B cell (primary cell): ENCODE measurements at regions not wholly inside any gene's neighbourhood (a gene's known extent, or its start where the extent isn't known, plus 50 kb on each side); places are given as distances from the start of the nearest gene placed in this dataset.

Experiments
- ATAC-seq: fragments of 200-7000 bp; cut with Tn5 transposase; one replicate; pipeline ENCODE4 v1.10.0; 2021; ENCODE audit warnings: low read depth, mild to moderate bottlenecking, moderate number of reproducible peaks, moderate library complexity
- CTCF ChIA-PET: fragments of 350-600 bp; sonication (Branson Sonifier 250); formaldehyde crosslinking; loops from one replicate; lab custom pipeline; 2021; ENCODE audit warnings: antibody characterized with exemption, inconsistent platforms; lab: Charles Lee
- POLR2A ChIA-PET: fragments of 350-600 bp; sonication (Branson Sonifier 250); formaldehyde crosslinking; loops from one replicate; lab custom pipeline; 2021; ENCODE audit warnings: antibody characterized with exemption; lab: Charles Lee
- DNase-seq: peaks from one replicate; pipeline ENCODE4 v3.0.0; 2013
- H2AFZ ChIP-seq: 2 replicates; pipeline ENCODE4 v1.6.1; 2012; ENCODE audit warnings: mild to moderate bottlenecking, low read depth, low read length; ENCODE audit not compliant: insufficient read depth, poor library complexity, severe bottlenecking
- H3K27ac ChIP-seq, 2 donors: 1 replicate in 1 of 2; 2 replicates in 1 of 2; pipeline ENCODE4 v1.5.1; 2012 to 2013; ENCODE audit warnings: low read length in 2 of 2, mild to moderate bottlenecking in 2 of 2, moderate library complexity in 1 of 2
- H3K27me3 ChIP-seq, 4 experiments: fragments of 200-600 bp in 1 of 4; sonication (generic) in 1 of 4; replicated peaks in 1 of 4; 1 replicate in 2 of 4; 2 replicates in 2 of 4; pipeline versions ENCODE4 v1.6.1 to v1.7.0; 2013 to 2016; ENCODE audit warnings: low read length in 3 of 4, mild to moderate bottlenecking in 2 of 4, mixed read lengths in 1 of 4, moderate library complexity in 1 of 4; ENCODE audit not compliant: insufficient read depth in 4 of 4, control insufficient read depth in 3 of 4; ENCODE audit errors: control extremely low read depth in 1 of 4
- H3K36me3 ChIP-seq, 2 experiments: replicated peaks in 1 of 2; 1 replicate in 1 of 2; 2 replicates in 1 of 2; pipeline versions ENCODE4 v1.6.1 to v1.7.1; 2013; ENCODE audit warnings: low read length in 1 of 2; ENCODE audit not compliant: insufficient read depth in 2 of 2, control insufficient read depth in 1 of 2; ENCODE audit errors: control extremely low read depth in 1 of 2, extremely low read depth in 1 of 2
- H3K4me1 ChIP-seq, 2 donors: fragments of 200-600 bp in 1 of 2; sonication (generic) in 1 of 2; 1 replicate in 1 of 2; 2 replicates in 1 of 2; pipeline versions ENCODE4 v1.5.1 to v1.6.1; 2013 to 2017; ENCODE audit warnings: low read length in 2 of 2; ENCODE audit not compliant: control insufficient read depth in 2 of 2, insufficient read depth in 2 of 2
- H3K4me2 ChIP-seq: replicated peaks from 2 replicates; pipeline ENCODE3; 2012; ENCODE audit warnings: mild to moderate bottlenecking, low read depth, low read length; ENCODE audit not compliant: poor library complexity, severe bottlenecking
- H3K4me3 ChIP-seq, 5 experiments: fragments of 200-600 bp in 1 of 5; sonication (generic) in 1 of 5; 1 replicate in 3 of 5; 2 replicates in 2 of 5; pipeline versions ENCODE4 v1.5.1 to v1.7.0; 2011 to 2016; ENCODE audit warnings: low read length in 4 of 5, mild to moderate bottlenecking in 4 of 5, low read depth in 2 of 5, control low read depth in 1 of 5, moderate library complexity in 1 of 5; ENCODE audit not compliant: insufficient read depth in 1 of 5; ENCODE audit errors: control extremely low read depth in 1 of 5, extremely low read depth in 1 of 5
- H3K79me2 ChIP-seq: fragments of 200-600 bp; sonication (generic); one replicate; pipeline ENCODE4 v1.6.0; 2016; ENCODE audit warnings: low read length; ENCODE audit not compliant: control insufficient read depth, insufficient read depth
- H3K9ac ChIP-seq: fragments of 200-600 bp; sonication (generic); 2 replicates; pipeline ENCODE4 v1.6.1; 2017; ENCODE audit warnings: mild to moderate bottlenecking, low read length, moderate library complexity
- H3K9me3 ChIP-seq, 3 donors: one replicate each; pipeline versions ENCODE4 v1.6.1 to v1.7.1; 2013; ENCODE audit warnings: low read length in 2 of 3; ENCODE audit not compliant: control insufficient read depth in 2 of 3, insufficient read depth in 1 of 3; ENCODE audit errors: control extremely low read depth in 1 of 3
- H4K20me1 ChIP-seq: 2 replicates; pipeline ENCODE4 v1.6.0; 2012; ENCODE audit warnings: mild to moderate bottlenecking, low read length; ENCODE audit not compliant: insufficient read depth, control insufficient read depth, poor library complexity, severe bottlenecking
- H3K27ac Mint-ChIP-seq: one replicate; pipeline ENCODE4 v1.8.0; 2021; ENCODE audit warnings: mixed read lengths
- H3K27me3 Mint-ChIP-seq: one replicate; pipeline ENCODE4 v1.8.0; 2021; ENCODE audit warnings: mixed read lengths
- H3K4me1 Mint-ChIP-seq: one replicate; pipeline ENCODE4 v1.8.0; 2021; ENCODE audit warnings: mixed read lengths
- H3K4me3 Mint-ChIP-seq: one replicate; pipeline ENCODE4 v1.8.0; 2021; ENCODE audit warnings: mixed read lengths
- H3K9me3 Mint-ChIP-seq: one replicate; pipeline ENCODE4 v1.8.0; 2022; ENCODE audit warnings: mixed read lengths; ENCODE audit not compliant: insufficient read depth
- CTCF ChIP-seq: fragments of 200-600 bp; IDR thresholded peaks from one replicate; pipeline ENCODE4 v1.8.0; 2022; ENCODE audit warnings: antibody characterized with exemption, mild to moderate bottlenecking
- EZH2 ChIP-seq: IDR thresholded peaks from 2 replicates; pipeline ENCODE4 v1.6.1; 2012; ENCODE audit warnings: borderline replicate concordance, low read depth, mild to moderate bottlenecking, moderate library complexity, low read length; ENCODE audit not compliant: insufficient read depth, poor library complexity, severe bottlenecking
- WGBS: methylation state at CpG from one replicate; pipeline ENCODE4 v1.1.5; 2013; ENCODE audit warnings: missing lambda C conversion rate; ENCODE audit not compliant: insufficient coverage; 5-methylcytosine and 5-hydroxymethylcytosine counted together
- intact Hi-C: fragments of 100-400 bp; cut with micrococcal nuclease; formaldehyde crosslinking; loops from one replicate; pipeline ENCODE4 v1.10.0; 2022

GRCh38 chr7:12493407-12493806 is 77.1 kb upstream of the SCIN start:
- Mint-ChIP-seq H3K4me3 (no peak overlapping the region), H3K27me3 (peaks cover 8% of the 10 kb centered on the region), H3K4me1 (no peaks in the 10 kb centered on the region), H3K27ac (no peak overlapping the region), H3K9me3 (no peaks in the 10 kb centered on the region)
- no peaks in the 10 kb centered on the region for H3K79me2 ChIP-seq
- no peak overlapping the region for H3K4me2 ChIP-seq
- no peaks in the 10 kb centered on the region for H4K20me1 ChIP-seq
- no peak overlapping the region for H2AFZ ChIP-seq
- ChIA-PET CTCF (no interaction called here), POLR2A (no interaction called here)
- no CpG with 5 or more reads among the region's 1 CpG for WGBS
- H3K9me3 ChIP-seq, result no peaks in the 10 kb centered on the region
- H3K4me1 ChIP-seq, result no peaks in the 10 kb centered on the region
- H3K27me3 ChIP-seq, result no peaks in the 10 kb centered on the region
- no peak for DNase-seq
- TF ChIP-seq EZH2, result no peak
- TF ChIP-seq CTCF, result no peak
- H3K9ac ChIP-seq, result no peak overlapping the region
- H3K4me3 ChIP-seq, result no peak overlapping the region
- no peaks in the 10 kb centered on the region for H3K36me3 ChIP-seq
- no peak for ATAC-seq
- intact Hi-C loops, result loop anchor here (5.0 to 10.0 kb wide), 2 partner anchors 171 to 659 kb away; partner anchors contain the start of gene THSD7A
- no peak overlapping the region for H3K27ac ChIP-seq

GRCh38 chr7:12493863-12494686 is 76.4 kb upstream of the SCIN start:
- no peak for DNase-seq
- intact Hi-C loops, result loop anchor here (5.0 to 10.0 kb wide), 2 partner anchors 172 to 659 kb away; partner anchors contain the start of gene THSD7A
- H3K27me3 Mint-ChIP-seq, result peaks cover 8% of the 10 kb centered on the region
- TF ChIP-seq CTCF (no peak), EZH2 (no peak)
- no peaks in the 10 kb centered on the region for H3K4me1 Mint-ChIP-seq
- ChIA-PET POLR2A (no interaction called here), CTCF (interaction anchor here (0.8 kb wide), 1 partner anchor 9 kb away, joined by 3 read pairs; no protein-coding TSS in a partner anchor)
- H3K9ac ChIP-seq, result no peak overlapping the region
- H3K27ac Mint-ChIP-seq, result no peak overlapping the region
- no peaks in the 10 kb centered on the region for H3K79me2 ChIP-seq
- no peaks in the 10 kb centered on the region for H3K27me3 ChIP-seq
- no peak overlapping the region for H3K4me2 ChIP-seq
- H3K4me3 Mint-ChIP-seq, result no peak overlapping the region
- WGBS, result no CpG with 5 or more reads among the region's 2 CpGs
- H3K36me3 ChIP-seq, result no peaks in the 10 kb centered on the region
- no peaks in the 10 kb centered on the region for H3K4me1 ChIP-seq
- no peak overlapping the region for H3K4me3 ChIP-seq
- no peaks in the 10 kb centered on the region for H4K20me1 ChIP-seq
- H3K27ac ChIP-seq, result no peak overlapping the region
- no peak for ATAC-seq
- H2AFZ ChIP-seq, result no peak overlapping the region
- H3K9me3 ChIP-seq, result no peaks in the 10 kb centered on the region
- no peaks in the 10 kb centered on the region for H3K9me3 Mint-ChIP-seq
